Gastroesophageal sphincter (tissue), 3 donors: ENCODE measurements at regions not wholly inside any gene's neighbourhood (a gene's known extent, or its start where the extent isn't known, plus 50 kb on each side); places are given as distances from the start of the nearest gene placed in this dataset.

Source experiments
- CTCF ChIP-seq, 4 experiments: fragments of 200-600 bp in 2 of 4; fragments of 450-650 bp in 2 of 4; sonication (generic) in 1 of 4; IDR thresholded peaks; one replicate each; pipeline ENCODE4 v1.5.1; 2017 to 2019; ENCODE audit warnings: antibody characterized with exemption in 4 of 4, mild to moderate bottlenecking in 2 of 4, moderate library complexity in 2 of 4
- POLR2A ChIP-seq, 2 donors: fragments of 450-650 bp; IDR thresholded peaks; one replicate each; pipeline ENCODE4 v1.6.1; 2017; ENCODE audit warnings: antibody characterized with exemption in 2 of 2, mild to moderate bottlenecking in 2 of 2, moderate library complexity in 1 of 2

GRCh38 chr2:2860589-2861300 lies 516.9 kb downstream of the EIPR1 start:
- TF ChIP-seq CTCF (IDR thresholded peaks at IDR 0.05) (no peak), POLR2A (IDR thresholded peaks at IDR 0.05) (no peak)
